ENCODE measurements at regions not wholly inside any gene's neighbourhood (a gene's known extent, or its start where the extent isn't known, plus 50 kb on each side); places are given as distances from the start of the nearest gene placed in this dataset.

DNA sequence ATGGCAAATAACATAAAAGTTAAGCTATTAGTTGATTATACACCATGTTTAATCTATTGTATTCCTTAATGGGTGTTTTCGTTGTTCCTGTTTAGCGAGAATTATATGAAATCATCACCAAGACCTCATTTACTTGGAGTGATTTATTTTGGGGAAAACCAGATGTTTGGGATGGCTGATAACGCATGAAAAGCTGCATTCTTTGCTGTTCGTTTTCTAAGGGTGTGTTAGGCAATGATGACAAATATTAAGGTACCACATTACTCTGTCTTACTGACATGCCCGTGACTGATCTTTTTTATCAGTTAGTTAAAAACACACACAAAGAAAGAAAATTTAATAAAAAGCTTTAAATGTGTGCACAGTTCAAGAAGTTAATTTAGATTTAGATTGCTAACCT, 176.4 kb downstream of the ZFP64 start:
- TF ChIP-seq, protein P1, sequence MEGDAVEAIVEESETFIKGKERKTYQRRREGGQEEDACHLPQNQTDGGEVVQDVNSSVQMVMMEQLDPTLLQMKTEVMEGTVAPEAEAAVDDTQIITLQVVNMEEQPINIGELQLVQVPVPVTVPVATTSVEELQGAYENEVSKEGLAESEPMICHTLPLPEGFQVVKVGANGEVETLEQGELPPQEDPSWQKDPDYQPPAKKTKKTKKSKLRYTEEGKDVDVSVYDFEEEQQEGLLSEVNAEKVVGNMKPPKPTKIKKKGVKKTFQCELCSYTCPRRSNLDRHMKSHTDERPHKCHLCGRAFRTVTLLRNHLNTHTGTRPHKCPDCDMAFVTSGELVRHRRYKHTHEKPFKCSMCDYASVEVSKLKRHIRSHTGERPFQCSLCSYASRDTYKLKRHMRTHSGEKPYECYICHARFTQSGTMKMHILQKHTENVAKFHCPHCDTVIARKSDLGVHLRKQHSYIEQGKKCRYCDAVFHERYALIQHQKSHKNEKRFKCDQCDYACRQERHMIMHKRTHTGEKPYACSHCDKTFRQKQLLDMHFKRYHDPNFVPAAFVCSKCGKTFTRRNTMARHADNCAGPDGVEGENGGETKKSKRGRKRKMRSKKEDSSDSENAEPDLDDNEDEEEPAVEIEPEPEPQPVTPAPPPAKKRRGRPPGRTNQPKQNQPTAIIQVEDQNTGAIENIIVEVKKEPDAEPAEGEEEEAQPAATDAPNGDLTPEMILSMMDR (IDR thresholded peaks at IDR 0.05): no peak
- no peak for TF ChIP-seq POLR2A (IDR thresholded peaks at IDR 0.05)
